Globus pallidus (tissue), 1 donor: ENCODE measurements at regions not wholly inside any gene's neighbourhood (a gene's known extent, or its start where the extent isn't known, plus 50 kb on each side); places are given as distances from the start of the nearest gene placed in this dataset.

Experiments
- DNase-seq: peaks from one replicate; pipeline ENCODE4 v3.0.0-alpha.2; 2015; ENCODE audit warnings: low spot score

- no peak for DNase-seq
Measured at GRCh38 chr3:6785726-6786125, 75.2 kb upstream of the GRM7 start.

GRCh38 chr3:6791161-6791560 lies 69.8 kb upstream of the GRM7 start:
- DNase-seq: no peak

- peak; percentile 22 for DNase-seq
Measured at GRCh38 chr3:6799264-6799915, 61.5 kb upstream of the GRM7 start.

- no peak for DNase-seq
Measured at GRCh38 chr3:6803619-6804018, 57.3 kb upstream of the GRM7 start.

GRCh38 chr3:6805236-6805635 lies 55.7 kb upstream of the GRM7 start:
- DNase-seq: no peak

- DNase-seq: no peak
Measured at GRCh38 chr3:6806991-6807390, 53.9 kb upstream of the GRM7 start.

GRCh38 chr3:6807967-6808588 lies 52.8 kb upstream of the GRM7 start:
- DNase-seq: no peak

- DNase-seq: no peak
Measured at GRCh38 chr3:6809349-6809748, 51.6 kb upstream of the GRM7 start.
